ENCODE measurements at regions not wholly inside any gene's neighbourhood (a gene's known extent, or its start where the extent isn't known, plus 50 kb on each side); places are given as distances from the start of the nearest gene placed in this dataset.
"Not testable (repeated sequence)": the region's sequence is repeated elsewhere in the genome, so short reads cannot be mapped to it uniquely, and the experiment has no call there.

DNA sequence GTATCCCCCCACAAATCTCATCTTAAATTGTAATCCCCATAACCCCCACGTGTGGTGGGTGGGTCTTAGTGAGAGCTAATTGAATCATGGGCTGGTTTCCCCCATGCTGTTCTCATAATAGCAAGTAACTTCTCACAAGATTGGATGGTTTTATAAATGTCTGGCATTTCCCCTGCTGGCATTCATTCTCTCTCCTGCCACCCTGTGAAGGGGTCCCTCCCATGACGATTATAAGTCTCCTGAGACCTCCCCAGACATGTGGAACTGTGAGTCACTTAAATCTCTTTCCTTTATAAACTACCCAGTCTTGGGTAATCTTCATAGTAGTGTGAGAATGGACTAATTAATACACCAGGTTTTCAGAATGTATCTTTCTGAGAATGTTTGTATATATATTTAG, 1159.4 kb downstream of the FAM181B start:
- no peak for DNase-seq (ENCODE audit: low read depth)

- no peak for DNase-seq (ENCODE audit: low read depth)
Measured at GRCh38 chr11:81573367-81573766, 1160.3 kb downstream of the FAM181B start.

- DNase-seq (ENCODE audit: low read depth): no peak
Measured at GRCh38 chr11:81570669-81571068, 1163.0 kb downstream of the FAM181B start.

GRCh38 chr11:81569999-81570398, 1163.7 kb downstream of the FAM181B start:
- DNase-seq (ENCODE audit: low read depth): no peak

- DNase-seq (ENCODE audit: low read depth): no peak
Measured at GRCh38 chr11:81568918-81569317, 1164.7 kb downstream of the FAM181B start.

DNA sequence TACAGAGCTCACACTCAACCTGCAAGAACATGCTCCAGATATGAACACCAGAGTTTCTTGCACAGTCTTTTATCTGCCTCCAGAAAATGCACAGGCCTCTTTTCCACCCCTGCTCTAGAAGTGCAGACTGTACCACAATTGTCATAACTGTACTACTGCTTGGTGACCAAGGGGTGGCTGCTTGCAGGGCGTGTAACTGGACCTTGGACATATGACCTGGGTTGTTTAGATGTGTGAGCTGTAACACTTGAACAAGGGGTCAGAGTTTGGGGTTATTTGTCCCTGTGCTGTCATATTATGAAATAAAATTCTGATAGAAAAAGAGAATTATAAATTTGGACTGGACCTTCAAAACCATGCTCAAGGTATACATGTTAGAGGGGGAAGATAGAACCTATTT, 1185.5 kb downstream of the FAM181B start:
- peak; percentile 1 for DNase-seq (ENCODE audit: low read depth)

- not testable (repeated sequence) for DNase-seq (ENCODE audit: low read depth)
Measured at GRCh38 chr11:81539806-81540205, 1193.9 kb downstream of the FAM181B start.

GRCh38 chr11:81515566-81515965, 1218.1 kb downstream of the FAM181B start:
- no peak for DNase-seq (ENCODE audit: low read depth)

- no peak for DNase-seq (ENCODE audit: low read depth)
Measured at GRCh38 chr11:81497202-81497804, 1236.4 kb downstream of the FAM181B start.

DNA sequence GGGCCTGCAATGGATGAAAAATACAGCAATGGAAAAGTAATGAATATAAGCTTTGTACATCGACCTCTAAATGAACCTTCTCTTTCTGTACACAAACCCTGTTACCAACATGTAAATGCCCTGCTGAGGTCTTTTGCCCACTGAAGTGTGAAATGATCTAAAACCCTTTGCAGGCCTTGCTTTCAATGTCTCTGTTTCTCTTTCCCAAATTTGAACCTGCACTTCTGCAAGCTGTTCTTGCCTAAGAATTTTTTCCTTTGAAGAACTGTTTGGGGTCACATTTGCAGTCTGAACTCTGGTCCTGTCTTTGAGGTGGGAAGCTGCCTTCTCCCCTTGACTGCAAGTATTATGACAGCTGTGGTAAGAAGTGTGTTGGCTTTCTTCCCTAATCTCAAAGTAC, 1237.1 kb downstream of the FAM181B start:
- no peak for DNase-seq (ENCODE audit: low read depth)

DNA sequence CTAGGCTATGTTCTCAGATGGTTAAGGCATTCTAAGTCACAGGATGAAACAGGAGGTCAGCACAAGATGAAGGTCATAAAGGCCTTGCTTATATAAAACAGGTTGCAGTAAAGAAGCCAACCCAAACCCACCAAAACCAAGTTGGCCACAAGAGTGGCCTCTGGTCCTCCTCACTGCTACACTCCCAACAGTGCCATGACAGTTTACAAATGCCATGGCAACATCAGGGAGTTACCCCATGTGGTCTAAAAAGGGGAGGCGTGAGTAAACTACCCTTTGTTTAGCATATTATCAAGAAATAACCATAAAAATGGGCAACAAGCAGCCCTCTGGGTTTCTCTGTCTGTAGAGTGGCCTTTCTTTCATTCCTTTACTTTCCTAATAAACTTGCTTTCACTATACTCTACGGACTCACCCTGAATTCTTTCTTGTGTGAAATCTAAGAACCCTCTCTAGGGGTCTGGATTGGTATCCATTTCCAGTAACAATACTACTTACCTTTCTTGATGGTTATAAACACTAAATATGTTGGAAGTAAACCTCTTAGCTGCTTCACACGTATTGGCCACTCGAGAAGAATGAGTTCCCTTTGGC, 1237.9 kb downstream of the FAM181B start:
- DNase-seq (ENCODE audit: low read depth): no peak

DNA sequence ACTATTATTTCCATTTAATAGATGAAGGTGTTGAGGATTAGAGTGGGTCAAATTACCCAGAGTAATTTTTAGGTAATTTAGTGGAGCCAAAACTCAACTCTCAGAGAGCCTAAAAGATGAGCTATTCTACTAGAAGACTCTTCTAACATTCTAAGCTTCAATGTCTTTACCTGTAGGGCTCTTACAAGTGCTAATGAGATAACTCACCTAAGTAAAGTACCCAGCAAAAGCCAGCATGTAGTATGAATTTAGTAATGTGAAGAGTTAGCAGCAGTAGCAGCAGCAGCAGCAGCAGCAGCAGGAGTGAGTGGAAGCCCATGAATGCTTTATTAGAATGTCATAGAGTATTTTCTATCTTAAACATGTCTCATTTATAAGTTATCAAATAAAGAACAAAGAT, 1239.2 kb downstream of the FAM181B start:
- no peak for DNase-seq (ENCODE audit: low read depth)

DNA sequence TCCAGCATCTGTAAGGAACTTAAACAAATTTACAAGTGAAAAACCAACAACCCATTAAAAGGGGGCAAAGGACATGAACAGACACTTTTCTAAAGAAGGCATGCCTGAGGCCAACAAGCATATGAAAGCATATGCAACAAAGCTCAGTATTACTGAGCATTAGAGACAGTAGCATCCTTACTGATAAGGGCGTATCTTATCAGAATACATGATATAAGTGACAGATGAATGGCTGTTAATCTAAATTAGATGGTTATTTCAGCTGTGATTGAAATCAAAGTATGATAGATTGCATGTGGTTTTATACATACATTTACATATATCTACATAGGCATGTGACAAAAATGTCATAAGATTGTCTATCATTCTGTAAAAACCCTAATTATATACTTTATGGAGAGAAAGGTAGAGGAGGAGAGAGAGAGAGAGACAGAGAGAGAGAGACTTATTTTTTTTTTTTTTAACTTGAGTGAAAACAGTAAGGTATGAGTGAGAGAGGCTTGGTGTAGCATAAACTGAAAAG, 1240.7 kb downstream of the FAM181B start:
- no peak for DNase-seq (ENCODE audit: low read depth)

DNA sequence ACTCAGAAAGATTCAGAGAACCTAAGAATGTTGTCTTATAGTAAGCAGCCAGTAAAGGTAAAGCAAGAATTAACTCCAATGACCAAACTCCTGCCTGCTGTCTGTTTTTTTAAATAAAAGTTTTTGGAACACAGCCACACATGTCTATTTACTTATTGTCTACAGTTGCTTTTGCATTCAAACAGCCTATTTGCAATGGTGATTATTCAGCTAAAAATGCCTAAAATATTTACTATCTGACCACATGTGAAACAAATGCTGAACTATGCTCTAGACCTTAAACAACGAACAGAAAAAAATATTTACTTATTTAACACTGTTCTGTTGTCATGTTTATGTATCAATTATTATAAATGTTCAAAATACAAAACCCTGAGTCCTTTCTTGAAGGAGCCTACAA, 1246.6 kb downstream of the FAM181B start:
- DNase-seq (ENCODE audit: low read depth): no peak

DNA sequence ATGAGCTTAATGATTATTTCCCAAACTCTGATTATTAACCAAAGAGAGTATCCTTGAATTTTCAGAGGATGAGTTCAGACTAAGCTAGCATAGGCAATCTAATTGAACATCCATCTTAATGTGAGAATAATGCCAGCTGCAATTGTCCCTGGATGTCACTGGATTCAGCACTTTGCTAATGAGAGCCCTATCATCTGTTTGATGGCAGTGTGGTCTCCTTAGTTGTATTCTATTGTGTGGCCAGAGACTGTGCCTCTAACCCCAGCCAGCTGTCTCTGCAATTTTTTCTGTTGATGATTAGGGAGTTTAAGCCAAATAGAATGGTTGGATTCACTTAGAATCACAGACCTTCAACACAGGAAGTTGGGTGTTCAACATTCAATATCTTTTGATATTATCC, 1249.5 kb downstream of the FAM181B start:
- DNase-seq (ENCODE audit: low read depth): no peak

- no peak for DNase-seq (ENCODE audit: low read depth)
Measured at GRCh38 chr11:81477277-81477676, 1256.4 kb downstream of the FAM181B start.

DNA sequence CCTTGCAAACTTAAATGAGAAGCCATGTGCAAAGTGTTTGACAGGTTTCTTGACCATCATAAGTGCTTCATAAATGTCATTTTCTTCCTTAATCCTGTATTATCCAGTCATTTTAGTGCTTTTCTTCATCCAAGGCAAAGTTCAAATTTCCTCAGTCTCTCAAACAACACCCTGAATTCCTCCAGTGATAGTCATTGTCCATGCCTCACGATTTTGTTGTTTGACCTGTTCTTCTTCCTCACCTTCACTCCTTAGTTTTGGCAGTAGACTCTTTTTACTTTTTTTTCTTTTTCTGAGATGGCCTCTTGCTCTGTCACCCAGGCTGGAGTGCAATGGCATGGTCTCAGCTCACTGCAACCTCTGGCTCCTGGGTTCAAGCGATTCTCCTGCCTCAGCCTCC, 1257.3 kb downstream of the FAM181B start:
- DNase-seq (ENCODE audit: low read depth): no peak

- no peak for DNase-seq (ENCODE audit: low read depth)
Measured at GRCh38 chr11:81472646-81473045, 1261.0 kb downstream of the FAM181B start.

GRCh38 chr11:81470446-81470845, 1263.2 kb downstream of the FAM181B start:
- DNase-seq (ENCODE audit: low read depth): no peak

GRCh38 chr11:81459766-81460306, 1273.8 kb downstream of the FAM181B start:
- no peak for DNase-seq (ENCODE audit: low read depth)

- DNase-seq (ENCODE audit: low read depth): no peak
Measured at GRCh38 chr11:81449588-81450156, 1284.0 kb downstream of the FAM181B start.

GRCh38 chr11:81444297-81444696, 1289.4 kb downstream of the FAM181B start:
- DNase-seq (ENCODE audit: low read depth): no peak

DNA sequence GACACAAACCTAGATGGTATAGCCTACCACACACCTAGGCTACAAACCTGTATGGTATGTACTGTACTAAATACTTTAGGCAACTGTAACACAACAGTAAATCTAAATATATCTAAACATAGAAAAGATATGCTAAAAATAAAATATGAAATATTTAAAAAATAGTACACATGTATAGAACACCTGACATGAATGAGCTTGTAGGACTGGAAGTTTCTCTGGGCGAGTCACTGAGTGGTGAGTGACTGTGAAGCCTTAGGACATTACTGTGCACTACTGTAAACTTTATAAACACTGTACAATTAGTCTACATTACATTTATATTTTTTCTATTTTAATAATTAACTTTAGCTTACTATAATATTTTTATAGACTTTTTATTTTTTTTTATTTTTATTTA, 1301.3 kb downstream of the FAM181B start:
- DNase-seq (ENCODE audit: low read depth): no peak
